Choroid plexus epithelial cell (primary cell): ENCODE measurements at regions not wholly inside any gene's neighbourhood (a gene's known extent, or its start where the extent isn't known, plus 50 kb on each side); places are given as distances from the start of the nearest gene placed in this dataset.

ENCODE experiments used
- DNase-seq: peaks from one replicate; pipeline ENCODE4 v3.0.0-alpha.2; 2010; ENCODE audit warnings: low read depth
- H3K4me3 ChIP-seq: 2 replicates; pipeline ENCODE4 v1.5.1; 2011; ENCODE audit warnings: low read depth, mild to moderate bottlenecking, control low read depth, low read length, moderate library complexity
- CTCF ChIP-seq: conservative IDR thresholded peaks from 2 replicates; pipeline ENCODE4 v1.5.1; 2011; ENCODE audit warnings: low read depth, mild to moderate bottlenecking, control low read depth, inconsistent platforms, low read length, moderate library complexity

- no peak for DNase-seq
- no peak for TF ChIP-seq CTCF
- H3K4me3 ChIP-seq: no peak overlapping the region
These were observed 93.9 kb upstream of the RET start for GRCh38 chr10:42982891-42983506.

- TF ChIP-seq CTCF: no peak
- H3K4me3 ChIP-seq: no peak overlapping the region
- DNase-seq: no peak
These were observed 93.3 kb upstream of the RET start for GRCh38 chr10:42983591-42983990.

- DNase-seq: no peak
- no peak overlapping the region for H3K4me3 ChIP-seq
- no peak for TF ChIP-seq CTCF
These were observed 92.7 kb upstream of the RET start for GRCh38 chr10:42984035-42984610.

- H3K4me3 ChIP-seq: no peak overlapping the region
- no peak for TF ChIP-seq CTCF
These were observed 92.0 kb upstream of the RET start for GRCh38 chr10:42984761-42985325.

GRCh38 chr10:42985436-42986316 lies 91.2 kb upstream of the RET start:
- H3K4me3 ChIP-seq: no peak overlapping the region
- DNase-seq: no peak
- no peak for TF ChIP-seq CTCF

More at GRCh38 chr10:42984761-42985325, 92.0 kb upstream of the RET start:
- no peak for DNase-seq

- no peak for DNase-seq
- no peak overlapping the region for H3K4me3 ChIP-seq
These were observed 90.2 kb upstream of the RET start for GRCh38 chr10:42986633-42987032.

More at GRCh38 chr10:42986633-42987032, 90.2 kb upstream of the RET start:
- TF ChIP-seq CTCF: no peak
